T-helper 2 cell (primary cell): ENCODE measurements at regions not wholly inside any gene's neighbourhood (a gene's known extent, or its start where the extent isn't known, plus 50 kb on each side); places are given as distances from the start of the nearest gene placed in this dataset.

Source experiments
- DNase-seq, 5 experiments: peaks; one replicate each; pipeline versions ENCODE4 v3.0.0 to v3.0.0-alpha.2; 2012 to 2022

GRCh38 chr1:188363943-188364342 is 1535.2 kb downstream of the PLA2G4A start:
- no peak for DNase-seq

GRCh38 chr1:188364927-188365449 is 1536.2 kb downstream of the PLA2G4A start:
- no peak for DNase-seq

DNA sequence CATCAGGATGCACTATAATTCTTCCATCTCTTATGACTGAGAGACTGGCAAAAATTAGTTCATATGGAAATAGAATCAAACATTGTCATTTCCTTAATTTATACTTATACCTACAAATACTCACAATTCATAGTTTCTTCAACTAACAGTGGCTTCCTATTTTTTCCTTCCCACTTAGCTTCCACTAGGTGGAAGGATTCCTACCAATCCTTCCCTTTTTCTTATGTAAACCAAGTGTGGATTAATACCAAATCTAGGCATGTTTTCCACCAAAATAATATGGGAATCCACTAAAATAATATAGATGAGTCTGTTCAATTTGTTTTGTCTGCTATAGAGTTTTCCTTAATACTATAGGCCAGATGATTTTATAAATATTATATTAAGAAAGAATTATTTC is 1537.1 kb downstream of the PLA2G4A start:
- DNase-seq = no peak

GRCh38 chr1:188367661-188368060 is 1538.9 kb downstream of the PLA2G4A start:
- DNase-seq = no peak

GRCh38 chr1:188371295-188371806 is 1542.6 kb downstream of the PLA2G4A start:
- DNase-seq = no peak

GRCh38 chr1:188372821-188373220 is 1544.1 kb downstream of the PLA2G4A start:
- no peak for DNase-seq

DNA sequence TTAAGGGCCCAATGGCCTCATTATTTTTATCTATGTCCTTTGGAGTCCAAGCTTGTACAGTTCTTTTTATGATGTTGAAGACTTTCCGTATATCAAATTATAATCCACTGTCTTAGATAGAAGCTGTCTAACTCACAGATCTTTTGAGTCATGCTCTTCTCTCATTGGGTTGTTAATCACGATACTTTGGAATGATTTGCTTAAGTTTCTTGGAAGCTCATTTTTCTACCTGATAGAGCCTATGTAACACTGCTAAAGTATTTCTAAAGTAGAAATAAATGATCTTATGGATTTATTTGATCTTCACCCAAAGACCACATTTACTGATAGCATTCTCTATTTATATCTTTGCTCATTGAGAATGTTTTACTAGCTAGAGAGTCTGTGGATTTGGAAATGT is 1554.1 kb downstream of the PLA2G4A start:
- DNase-seq = no peak

- DNase-seq = no peak
These were observed 1557.4 kb downstream of the PLA2G4A start for GRCh38 chr1:188386161-188386560.

- no peak for DNase-seq
These were observed 1557.9 kb downstream of the PLA2G4A start for GRCh38 chr1:188386666-188387065.

- no peak for DNase-seq
These were observed 1565.9 kb downstream of the PLA2G4A start for GRCh38 chr1:188394677-188395076.

DNA sequence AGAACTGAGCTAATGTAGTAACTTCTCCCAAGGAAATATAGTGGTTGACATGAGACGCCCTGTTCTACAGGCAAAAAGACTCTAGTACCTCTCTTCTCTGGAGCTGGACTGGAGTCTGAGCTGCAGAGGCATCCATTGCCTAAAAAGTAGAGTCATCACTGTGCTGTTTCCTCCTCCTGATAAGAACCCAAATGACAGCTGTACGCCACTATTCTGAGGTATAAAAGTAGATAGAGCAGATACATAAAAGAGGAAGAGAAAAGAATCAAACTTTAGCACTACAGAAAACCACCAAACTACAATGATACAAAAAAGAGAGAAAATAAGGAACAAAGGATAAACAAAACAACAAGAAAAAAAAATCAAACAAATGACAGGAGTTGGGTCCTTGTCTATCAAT is 1568.8 kb downstream of the PLA2G4A start:
- no peak for DNase-seq

DNA sequence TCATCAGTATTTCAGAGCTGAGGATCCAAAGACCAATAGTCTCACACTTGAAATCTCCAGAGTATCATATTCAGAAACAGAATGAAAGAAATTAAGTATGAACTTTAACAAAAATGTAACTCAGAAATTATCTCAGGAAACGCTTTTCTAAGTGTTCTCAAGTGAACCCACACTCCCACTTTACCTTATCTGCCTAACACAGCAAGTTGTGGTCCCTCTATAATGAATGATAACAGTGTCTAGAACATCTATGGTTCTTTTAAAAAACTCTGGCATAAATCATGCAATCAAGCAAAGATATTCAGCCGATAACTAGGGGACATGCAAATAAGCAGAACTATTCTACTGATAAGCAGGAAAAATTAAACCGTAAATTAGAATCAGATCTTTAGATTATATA is 1574.2 kb downstream of the PLA2G4A start:
- DNase-seq = no peak

DNA sequence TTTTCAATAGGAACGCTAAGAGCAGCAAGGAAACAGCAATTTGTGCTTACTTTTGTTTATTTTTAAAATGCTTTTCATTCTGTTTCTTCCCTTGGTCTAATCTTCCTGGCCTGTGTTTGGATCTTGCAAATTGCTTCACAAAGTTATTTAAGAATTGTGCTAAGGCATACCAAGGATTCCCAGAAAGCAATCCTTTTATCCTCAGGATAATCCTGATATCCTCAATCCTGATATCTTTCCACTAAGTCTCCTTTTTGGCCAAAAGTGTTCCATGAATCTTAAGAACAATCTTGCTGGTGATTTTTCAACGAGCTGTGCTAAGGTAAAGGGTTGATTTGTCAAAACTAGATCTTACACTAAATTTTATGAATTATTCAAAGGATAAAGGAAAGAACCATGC is 1577.9 kb downstream of the PLA2G4A start:
- DNase-seq = no peak

DNA sequence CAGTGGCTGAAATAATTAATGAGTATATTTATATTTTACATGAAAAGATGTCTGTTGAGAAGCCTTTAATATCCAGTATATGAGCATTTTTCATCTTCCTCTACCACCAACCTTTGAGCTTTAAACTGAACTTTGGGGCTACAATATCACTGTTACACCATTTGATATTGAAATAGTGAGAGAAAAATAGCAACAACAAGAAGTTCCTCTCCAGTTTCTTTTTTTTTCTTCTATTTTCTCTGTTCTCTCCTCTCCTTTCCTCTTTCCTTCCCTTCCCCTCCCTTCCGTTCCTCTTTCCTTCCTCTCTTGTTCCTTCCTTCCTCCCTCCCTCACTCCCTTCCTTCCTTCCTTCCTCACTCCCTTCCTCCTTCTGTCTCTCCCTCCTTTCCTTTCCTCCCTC is 1591.4 kb downstream of the PLA2G4A start:
- DNase-seq = no peak

DNA sequence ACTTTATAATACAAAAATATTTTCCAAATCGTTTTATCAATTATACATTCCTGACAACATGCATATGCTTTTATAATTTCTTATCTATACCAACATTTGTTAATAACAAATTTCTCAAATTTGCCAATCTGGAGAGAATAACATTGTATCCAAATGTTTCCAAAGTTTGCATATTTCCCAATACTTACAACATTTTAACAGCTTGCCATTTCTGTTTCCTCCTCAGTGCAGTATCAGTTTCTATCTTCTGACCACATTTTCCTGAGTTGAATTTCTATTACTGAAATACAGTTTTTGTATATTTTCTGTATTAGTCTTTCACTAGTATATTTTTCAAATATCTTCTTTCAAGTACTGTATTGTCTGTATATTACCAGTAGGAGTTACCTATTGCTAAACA is 1594.3 kb downstream of the PLA2G4A start:
- no peak for DNase-seq

- no peak for DNase-seq
These were observed 1595.4 kb downstream of the PLA2G4A start for GRCh38 chr1:188424176-188424575.

- DNase-seq = no peak
These were observed 1596.9 kb downstream of the PLA2G4A start for GRCh38 chr1:188425687-188426086.

- DNase-seq = no peak
These were observed 1597.8 kb downstream of the PLA2G4A start for GRCh38 chr1:188426561-188426960.

DNA sequence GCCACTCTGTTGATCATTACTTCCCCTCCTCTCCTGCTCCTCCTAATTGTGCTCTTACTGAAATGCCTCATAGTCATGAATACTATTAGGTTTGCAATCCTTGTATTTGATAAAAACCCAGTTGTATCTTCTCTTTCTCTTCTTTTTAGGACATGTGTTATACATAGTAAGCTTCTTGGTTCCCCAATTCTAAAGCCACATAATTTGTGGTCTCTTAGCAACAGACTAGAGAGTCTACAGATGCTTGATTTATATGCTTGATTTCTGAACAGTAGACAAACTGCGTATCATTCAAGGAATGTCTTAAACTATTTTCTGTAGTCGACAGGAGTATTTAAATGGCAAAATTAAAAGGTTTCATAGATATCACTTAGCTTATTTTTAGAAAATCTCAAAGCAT is 1598.9 kb downstream of the PLA2G4A start:
- no peak for DNase-seq

GRCh38 chr1:188429386-188429785 is 1600.6 kb downstream of the PLA2G4A start:
- DNase-seq = no peak

GRCh38 chr1:188432427-188432826 is 1603.7 kb downstream of the PLA2G4A start:
- DNase-seq = no peak

DNA sequence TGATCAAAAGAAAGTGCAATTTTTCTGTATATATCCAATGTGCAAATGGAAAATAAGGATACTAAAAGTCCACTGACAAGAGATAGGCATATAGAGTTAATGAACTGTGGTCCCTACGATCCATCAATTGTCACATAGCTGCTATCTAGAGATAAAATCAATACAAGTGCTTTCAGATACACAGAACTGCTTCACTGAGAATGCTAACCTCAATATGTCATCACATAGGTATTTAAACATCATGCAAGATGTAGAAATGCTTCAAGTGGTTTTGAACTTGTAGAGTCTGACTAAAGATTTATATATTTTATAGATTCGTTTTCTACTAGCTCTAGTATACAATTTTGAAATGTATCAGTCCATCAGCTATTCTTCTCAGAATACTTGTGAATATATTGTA is 1604.7 kb downstream of the PLA2G4A start:
- no peak for DNase-seq

DNA sequence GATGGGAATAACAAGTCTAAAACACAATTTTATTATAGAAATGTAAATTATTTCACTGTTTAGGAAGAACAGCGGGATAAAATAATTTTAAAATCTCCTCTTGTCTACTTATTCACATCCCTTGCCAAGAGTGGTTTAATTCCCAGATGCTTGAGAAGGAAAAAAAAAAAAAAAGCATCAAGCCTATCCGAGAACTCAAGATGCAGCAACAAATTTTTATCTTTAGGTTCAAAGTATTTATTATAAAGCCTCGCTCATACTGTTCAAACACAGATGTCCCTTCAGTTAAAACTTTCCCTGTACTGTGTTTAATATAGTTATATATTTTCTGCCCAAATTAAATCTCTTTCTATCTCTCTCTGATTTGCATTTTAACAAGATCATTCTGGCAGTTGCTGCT is 1615.8 kb downstream of the PLA2G4A start:
- no peak for DNase-seq

DNA sequence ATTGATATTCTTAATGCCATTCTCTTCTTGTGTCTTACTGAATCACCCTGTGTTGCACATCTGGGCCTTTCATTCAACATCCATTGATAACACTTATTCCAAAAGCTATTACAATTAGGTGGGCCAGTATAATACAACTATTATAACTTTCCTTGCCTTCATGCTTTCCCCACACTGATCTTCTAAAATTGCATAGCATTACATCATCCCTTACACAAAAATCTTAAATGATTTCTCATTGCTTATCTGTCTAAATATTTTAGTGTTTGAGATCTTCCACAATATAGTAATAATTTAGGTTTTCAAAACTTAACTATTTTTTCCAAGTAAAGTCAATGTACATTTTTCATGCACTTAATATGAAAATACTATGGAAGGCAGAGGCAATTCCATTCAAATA is 1634.1 kb downstream of the PLA2G4A start:
- no peak for DNase-seq

- DNase-seq = no peak
These were observed 1635.2 kb downstream of the PLA2G4A start for GRCh38 chr1:188463919-188464318.

GRCh38 chr1:188466539-188466938 is 1637.8 kb downstream of the PLA2G4A start:
- no peak for DNase-seq
